NT2/D1 (cell line): ENCODE measurements at regions not wholly inside any gene's neighbourhood (a gene's known extent, or its start where the extent isn't known, plus 50 kb on each side); places are given as distances from the start of the nearest gene placed in this dataset.

Experiments used
- DNase-seq: peaks from one replicate; pipeline ENCODE4 v3.0.0-alpha.2; 2011; ENCODE audit warnings: low read depth, low spot score
- H3K27me3 ChIP-seq: 2 replicates; pipeline ENCODE4 v1.6.0; 2011; ENCODE audit warnings: mild to moderate bottlenecking; ENCODE audit not compliant: insufficient read length, insufficient read depth
- H3K36me3 ChIP-seq: 2 replicates; pipeline ENCODE4 v1.6.1; 2011; ENCODE audit warnings: mild to moderate bottlenecking, low read length, mixed read lengths; ENCODE audit not compliant: insufficient read depth, insufficient read length
- H3K4me1 ChIP-seq: 2 replicates; pipeline ENCODE4 v1.5.1; 2011; ENCODE audit not compliant: insufficient read depth, insufficient read length
- H3K4me3 ChIP-seq: 2 replicates; pipeline ENCODE4 v1.5.1; 2011; ENCODE audit warnings: low read depth; ENCODE audit not compliant: insufficient read length
- H3K9ac ChIP-seq: 2 replicates; pipeline ENCODE4 v1.6.0; 2011; ENCODE audit warnings: low read depth; ENCODE audit not compliant: insufficient read length
- H3K9me3 ChIP-seq: 2 replicates; pipeline ENCODE4 v1.5.1; 2011; ENCODE audit warnings: mild to moderate bottlenecking, low read length; ENCODE audit not compliant: insufficient read depth
- SUZ12 ChIP-seq: IDR thresholded peaks from 2 replicates; pipeline ENCODE4 v1.6.1; 2011; ENCODE audit not compliant: insufficient read length, insufficient read depth; ENCODE audit errors: extremely low read depth
- YY1 ChIP-seq: IDR thresholded peaks from 2 replicates; pipeline ENCODE4 v1.6.1; 2011; ENCODE audit not compliant: insufficient read length, insufficient read depth
- ZNF274 ChIP-seq: IDR thresholded peaks from 2 replicates; pipeline ENCODE4 v1.6.1; 2011; ENCODE audit warnings: mild to moderate bottlenecking, low read depth, low read length

DNA sequence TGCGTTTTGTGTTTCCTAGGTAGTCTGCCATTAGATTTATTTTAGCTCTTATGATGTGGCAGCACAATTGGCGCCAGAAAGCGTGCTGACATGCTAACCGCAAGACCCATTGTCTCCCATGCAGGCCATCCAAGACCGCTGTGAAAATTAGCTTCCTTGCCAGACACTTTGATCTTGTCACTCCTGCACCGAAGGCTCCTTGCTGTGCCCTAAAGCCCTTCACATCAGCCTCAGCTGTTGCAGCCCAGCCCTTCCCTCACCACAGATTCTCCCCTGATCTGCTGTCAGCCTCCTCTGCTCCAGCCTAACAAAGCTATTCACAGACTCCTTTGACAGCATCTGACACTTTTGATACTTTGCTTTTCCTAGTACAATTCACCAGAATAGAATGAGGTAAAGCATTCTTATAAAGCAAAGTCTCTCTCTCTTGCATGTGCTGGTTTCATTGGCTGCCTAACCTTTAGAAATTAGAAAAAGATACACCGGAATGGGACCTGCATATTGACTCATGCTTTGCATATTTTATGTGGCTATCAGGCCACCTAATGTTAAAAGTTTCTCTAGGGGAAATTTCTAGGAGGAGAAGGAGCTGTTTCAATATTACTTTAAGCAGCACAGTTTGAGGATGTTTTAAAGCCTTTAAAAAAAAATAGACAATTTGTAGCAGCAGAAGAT, 280.3 kb upstream of the FMN2 start:
- H3K27me3 ChIP-seq: peaks cover 36% of the 10 kb centered on the region
- TF ChIP-seq SUZ12 (no peak), ZNF274 (no peak), YY1 (no peak)

GRCh38 chr1:239812580-239812979, 279.1 kb upstream of the FMN2 start:
- H3K4me3 ChIP-seq: no peak overlapping the region
- peaks cover 36% of the 10 kb centered on the region for H3K27me3 ChIP-seq
- no peaks in the 10 kb centered on the region for H3K36me3 ChIP-seq
- H3K9ac ChIP-seq: no peak overlapping the region
- peaks cover 11% of the 10 kb centered on the region for H3K4me1 ChIP-seq
- DNase-seq: no peak
- no peaks in the 10 kb centered on the region for H3K9me3 ChIP-seq
- TF ChIP-seq ZNF274 (no peak), YY1 (no peak), SUZ12 (no peak)

More for the DNA sequence above, 280.3 kb upstream of the FMN2 start:
- H3K4me1 ChIP-seq: peaks cover 8% of the 10 kb centered on the region
- H3K9me3 ChIP-seq: no peaks in the 10 kb centered on the region
- no peak overlapping the region for H3K9ac ChIP-seq
- no peak overlapping the region for H3K4me3 ChIP-seq
- H3K36me3 ChIP-seq: no peaks in the 10 kb centered on the region
- peak; percentile 65 for DNase-seq

DNA sequence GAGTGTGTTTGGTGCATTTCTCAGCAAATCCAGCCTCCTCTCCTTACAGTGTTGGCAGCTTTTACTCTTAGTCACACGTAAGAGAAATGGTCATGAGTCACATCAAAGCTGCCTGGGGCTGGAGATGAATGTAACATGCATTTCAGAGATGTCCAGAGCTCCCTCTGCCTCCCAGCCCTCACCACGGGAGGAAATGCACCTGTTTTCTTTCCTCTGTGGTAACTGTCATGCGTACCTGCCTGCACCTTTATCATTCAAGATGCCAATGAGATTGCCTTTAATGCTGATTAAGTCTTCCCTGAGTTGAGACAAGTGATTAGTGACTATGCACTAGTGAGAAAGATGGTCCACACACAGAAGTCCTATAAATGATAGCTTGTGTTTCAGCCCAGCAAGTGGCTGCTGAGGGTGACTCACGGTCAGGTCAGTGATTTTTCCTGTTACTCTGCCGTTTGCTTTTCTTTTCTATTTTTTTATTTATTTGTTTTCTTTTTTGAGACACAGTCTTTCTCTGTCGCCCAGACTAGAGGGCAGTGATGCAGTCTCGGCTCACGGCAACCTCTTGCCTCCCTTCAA, 277.3 kb upstream of the FMN2 start:
- H3K4me3 ChIP-seq: no peak overlapping the region
- DNase-seq: peak; percentile 77
- H3K9me3 ChIP-seq: no peaks in the 10 kb centered on the region
- H3K4me1 ChIP-seq: peaks cover 11% of the 10 kb centered on the region
- H3K36me3 ChIP-seq: no peaks in the 10 kb centered on the region
- H3K27me3 ChIP-seq: peaks cover 27% of the 10 kb centered on the region
- TF ChIP-seq YY1 (no peak), ZNF274 (no peak), SUZ12 (no peak)
- H3K9ac ChIP-seq: no peak overlapping the region

GRCh38 chr1:239815074-239815473, 276.6 kb upstream of the FMN2 start:
- peaks cover 11% of the 10 kb centered on the region for H3K4me1 ChIP-seq
- no peaks in the 10 kb centered on the region for H3K36me3 ChIP-seq
- H3K4me3 ChIP-seq: no peak overlapping the region
- H3K9ac ChIP-seq: no peak overlapping the region
- H3K9me3 ChIP-seq: no peaks in the 10 kb centered on the region
- peaks cover 24% of the 10 kb centered on the region for H3K27me3 ChIP-seq
- TF ChIP-seq YY1 (no peak), ZNF274 (no peak), SUZ12 (no peak)
- DNase-seq: no peak

DNA sequence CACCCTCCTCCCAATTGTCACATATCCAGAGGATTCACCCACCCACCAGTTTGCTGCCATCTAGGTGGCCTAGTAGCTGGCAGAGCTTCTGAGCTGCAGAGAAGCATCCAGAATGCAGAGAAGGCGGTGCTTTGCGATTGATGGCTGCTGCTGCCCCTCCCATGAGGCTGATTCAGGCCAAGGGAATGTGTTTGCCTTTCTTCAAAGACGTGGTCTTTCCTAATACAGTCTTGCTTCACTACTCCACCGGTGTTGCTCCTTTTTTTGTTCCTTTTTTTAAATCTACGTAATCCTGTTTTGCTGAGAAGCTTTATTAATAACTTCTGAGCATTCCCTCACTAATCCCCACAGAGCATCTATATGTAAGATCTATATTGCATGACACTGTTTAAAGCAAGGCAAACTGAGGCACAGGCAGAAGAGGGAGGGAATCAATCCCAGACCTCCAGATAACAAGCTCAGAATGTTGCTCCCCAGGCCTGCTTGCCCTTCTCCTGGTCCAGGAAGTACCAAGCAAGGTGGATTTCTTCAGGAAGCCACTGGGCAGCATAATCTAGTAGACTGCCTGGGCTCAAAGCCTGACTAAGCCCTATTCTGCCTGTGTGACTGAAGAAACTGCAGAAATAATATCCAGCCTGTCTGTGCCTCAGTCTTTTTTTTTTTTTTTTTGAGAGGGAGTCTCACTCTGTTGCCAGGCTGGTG, 275.5 kb upstream of the FMN2 start:
- Histone ChIP-seq H3K4me3 (no peak overlapping the region), H3K27me3 (peaks cover 21% of the 10 kb centered on the region)

DNA sequence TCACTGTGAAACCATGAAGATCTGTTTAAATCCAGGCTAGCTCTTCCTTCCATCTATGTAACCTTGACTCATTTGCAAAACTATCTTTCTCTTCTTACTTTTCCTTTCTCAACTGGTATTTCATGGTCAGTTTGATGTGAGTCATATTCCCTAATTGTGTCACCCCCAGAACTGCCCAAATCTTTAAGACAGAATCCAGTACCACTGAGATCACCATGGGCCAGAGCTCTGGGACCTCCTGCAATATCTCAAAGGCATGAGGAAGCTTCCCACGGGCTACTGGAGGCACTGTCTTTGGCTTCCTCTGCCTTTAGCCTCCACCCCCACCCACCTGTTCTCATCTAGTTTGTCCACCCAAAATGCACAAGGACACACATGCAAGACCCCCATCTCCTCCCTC, 274.4 kb upstream of the FMN2 start:
- no peak for TF ChIP-seq ZNF274
- no peak for TF ChIP-seq SUZ12
- no peak for TF ChIP-seq YY1
- Histone ChIP-seq H3K9me3 (no peaks in the 10 kb centered on the region), H3K36me3 (no peaks in the 10 kb centered on the region), H3K4me3 (no peak overlapping the region), H3K9ac (no peak overlapping the region), H3K4me1 (peaks cover 6% of the 10 kb centered on the region), H3K27me3 (peaks cover 16% of the 10 kb centered on the region)
- DNase-seq: no peak

More for the DNA sequence above, 275.5 kb upstream of the FMN2 start:
- Histone ChIP-seq H3K4me1 (peaks cover 6% of the 10 kb centered on the region), H3K9ac (no peak overlapping the region), H3K9me3 (no peaks in the 10 kb centered on the region), H3K36me3 (no peaks in the 10 kb centered on the region)
- TF ChIP-seq SUZ12 (no peak), YY1 (no peak), ZNF274 (no peak)
- DNase-seq: peak; percentile 85

- no peak for DNase-seq
- H3K9me3 ChIP-seq: no peaks in the 10 kb centered on the region
- H3K4me1 ChIP-seq: peaks cover 6% of the 10 kb centered on the region
- no peak overlapping the region for H3K9ac ChIP-seq
- no peak overlapping the region for H3K4me3 ChIP-seq
- no peaks in the 10 kb centered on the region for H3K36me3 ChIP-seq
- TF ChIP-seq ZNF274: no peak
- TF ChIP-seq SUZ12: no peak
- TF ChIP-seq YY1: no peak
- H3K27me3 ChIP-seq: peaks cover 10% of the 10 kb centered on the region
These were observed 273.9 kb upstream of the FMN2 start for GRCh38 chr1:239817801-239818200.
